ENCODE measurements at regions not wholly inside any gene's neighbourhood (a gene's known extent, or its start where the extent isn't known, plus 50 kb on each side); places are given as distances from the start of the nearest gene placed in this dataset.

DNA sequence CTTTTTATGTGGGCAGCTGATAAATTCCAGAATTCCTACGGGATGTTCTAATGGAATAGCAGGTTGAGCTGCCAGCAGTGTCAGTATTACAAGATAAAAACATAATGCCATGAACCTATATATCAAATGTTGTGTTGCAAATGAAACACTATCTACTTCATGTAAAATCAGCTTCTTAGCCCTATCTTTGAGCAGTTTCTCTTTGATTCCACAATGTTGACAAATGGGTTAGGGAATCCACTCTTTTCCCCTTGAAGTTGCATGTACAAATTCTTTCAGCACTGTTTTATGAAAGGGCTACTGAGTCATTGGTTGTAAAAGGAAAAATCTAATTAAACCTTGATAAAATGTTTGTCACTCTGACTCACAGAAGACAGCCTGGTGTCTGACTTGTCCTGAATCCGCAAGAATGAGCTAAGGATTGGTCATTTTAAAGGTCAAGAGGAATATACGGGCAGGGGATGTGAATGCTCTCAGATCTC lies 950.6 kb upstream of the NUDT12 start:
- H3K27ac ChIP-seq: no peak overlapping the region
- intact Hi-C loops (cut with DNase I; ENCODE audit: low total_unique reads): no loop called here
- no peak overlapping the region for H3K4me3 ChIP-seq
- no peaks in the 10 kb centered on the region for H3K4me1 ChIP-seq
- DNase-seq (no peak), ATAC-seq (no peak)
- TF ChIP-seq, protein P1, sequence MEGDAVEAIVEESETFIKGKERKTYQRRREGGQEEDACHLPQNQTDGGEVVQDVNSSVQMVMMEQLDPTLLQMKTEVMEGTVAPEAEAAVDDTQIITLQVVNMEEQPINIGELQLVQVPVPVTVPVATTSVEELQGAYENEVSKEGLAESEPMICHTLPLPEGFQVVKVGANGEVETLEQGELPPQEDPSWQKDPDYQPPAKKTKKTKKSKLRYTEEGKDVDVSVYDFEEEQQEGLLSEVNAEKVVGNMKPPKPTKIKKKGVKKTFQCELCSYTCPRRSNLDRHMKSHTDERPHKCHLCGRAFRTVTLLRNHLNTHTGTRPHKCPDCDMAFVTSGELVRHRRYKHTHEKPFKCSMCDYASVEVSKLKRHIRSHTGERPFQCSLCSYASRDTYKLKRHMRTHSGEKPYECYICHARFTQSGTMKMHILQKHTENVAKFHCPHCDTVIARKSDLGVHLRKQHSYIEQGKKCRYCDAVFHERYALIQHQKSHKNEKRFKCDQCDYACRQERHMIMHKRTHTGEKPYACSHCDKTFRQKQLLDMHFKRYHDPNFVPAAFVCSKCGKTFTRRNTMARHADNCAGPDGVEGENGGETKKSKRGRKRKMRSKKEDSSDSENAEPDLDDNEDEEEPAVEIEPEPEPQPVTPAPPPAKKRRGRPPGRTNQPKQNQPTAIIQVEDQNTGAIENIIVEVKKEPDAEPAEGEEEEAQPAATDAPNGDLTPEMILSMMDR (IDR thresholded peaks at IDR 0.05 in 4 of 5, conservative IDR thresholded peaks at IDR 0.05 in 1 of 5): no peak
- H3K27me3 ChIP-seq: no peaks in the 10 kb centered on the region
- no peaks in the 10 kb centered on the region for H3K36me3 ChIP-seq
- in situ Hi-C loops (cut with MboI; ENCODE audit: low sequenced_read_pairs in 4 of 4): no loop called here
- H3K9me3 ChIP-seq: no peaks in the 10 kb centered on the region

DNA sequence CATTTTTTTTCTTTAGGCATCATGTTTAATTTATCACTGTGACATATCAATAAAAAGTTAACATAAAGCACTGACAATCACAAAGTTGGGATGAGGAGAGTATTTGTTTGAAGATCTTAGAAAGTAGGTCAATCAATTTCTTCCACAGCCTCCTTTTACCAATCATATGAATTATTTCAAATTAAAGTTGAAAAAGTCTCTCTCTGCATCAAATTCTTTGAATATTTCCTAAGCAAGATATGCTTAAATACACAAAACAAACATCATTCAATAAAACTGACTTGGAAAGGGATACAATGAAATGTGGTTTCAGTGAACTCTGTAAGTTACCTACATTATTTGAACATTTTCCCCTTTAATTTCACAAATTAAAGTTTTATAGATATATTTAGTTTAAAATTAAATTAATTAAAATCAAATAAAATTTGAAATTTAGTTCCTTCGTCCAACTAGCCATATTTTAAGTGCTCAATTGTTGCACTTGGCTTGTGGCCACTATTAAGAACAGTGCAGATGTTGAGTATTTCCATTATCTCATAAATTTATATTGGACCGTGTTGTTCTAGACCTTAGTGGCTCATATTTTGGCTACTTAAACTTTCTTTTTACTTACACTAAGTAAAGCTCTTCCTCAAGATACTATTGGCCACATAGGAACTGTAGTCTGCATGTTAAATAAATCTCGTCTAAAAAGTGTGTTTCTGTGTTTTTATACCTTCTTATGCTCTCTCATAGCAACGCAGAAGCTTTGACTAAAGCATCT lies 949.7 kb upstream of the NUDT12 start:
- in situ Hi-C loops (cut with MboI; ENCODE audit: low sequenced_read_pairs in 4 of 4) (no loop called here), intact Hi-C loops (cut with DNase I; ENCODE audit: low total_unique reads) (no loop called here)
- no peaks in the 10 kb centered on the region for H3K36me3 ChIP-seq
- TF ChIP-seq, protein P1 (IDR thresholded peaks at IDR 0.05 in 4 of 5, conservative IDR thresholded peaks at IDR 0.05 in 1 of 5): no peak
- TF ChIP-seq POLR2A (IDR thresholded peaks at IDR 0.05): no peak
- DNase-seq: no peak
- ATAC-seq: no peak
- H3K4me3 ChIP-seq: no peak overlapping the region
- H3K27ac ChIP-seq: no peak overlapping the region
- no peaks in the 10 kb centered on the region for H3K9me3 ChIP-seq
- no peaks in the 10 kb centered on the region for H3K27me3 ChIP-seq
- no peaks in the 10 kb centered on the region for H3K4me1 ChIP-seq

- H3K9me3 ChIP-seq: no peaks in the 10 kb centered on the region
- no peaks in the 10 kb centered on the region for H3K36me3 ChIP-seq
- in situ Hi-C loops (cut with MboI; ENCODE audit: low sequenced_read_pairs in 4 of 4): no loop called here
- intact Hi-C loops (cut with DNase I; ENCODE audit: low total_unique reads): no loop called here
- no peak overlapping the region for H3K27ac ChIP-seq
- no peaks in the 10 kb centered on the region for H3K27me3 ChIP-seq
- DNase-seq (no peak), ATAC-seq (no peak)
- H3K4me1 ChIP-seq: no peaks in the 10 kb centered on the region
- no peak for TF ChIP-seq POLR2A (IDR thresholded peaks at IDR 0.05)
- TF ChIP-seq, protein P1 (IDR thresholded peaks at IDR 0.05 in 4 of 5, conservative IDR thresholded peaks at IDR 0.05 in 1 of 5): no peak
- H3K4me3 ChIP-seq: no peak overlapping the region
Measured at GRCh38 chr5:104498281-104498680, 935.7 kb upstream of the NUDT12 start.

GRCh38 chr5:104494083-104494482 lies 931.5 kb upstream of the NUDT12 start:
- no peaks in the 10 kb centered on the region for H3K27me3 ChIP-seq
- no peaks in the 10 kb centered on the region for H3K4me1 ChIP-seq
- DNase-seq (no peak), ATAC-seq (no peak)
- in situ Hi-C loops (cut with MboI; ENCODE audit: low sequenced_read_pairs in 4 of 4) (no loop called here), intact Hi-C loops (cut with DNase I; ENCODE audit: low total_unique reads) (no loop called here)
- TF ChIP-seq, protein P1 (IDR thresholded peaks at IDR 0.05 in 4 of 5, conservative IDR thresholded peaks at IDR 0.05 in 1 of 5): no peak
- no peak for TF ChIP-seq POLR2A (IDR thresholded peaks at IDR 0.05)
- no peaks in the 10 kb centered on the region for H3K9me3 ChIP-seq
- H3K36me3 ChIP-seq: no peaks in the 10 kb centered on the region
- H3K27ac ChIP-seq: no peak overlapping the region
- no peak overlapping the region for H3K4me3 ChIP-seq

DNA sequence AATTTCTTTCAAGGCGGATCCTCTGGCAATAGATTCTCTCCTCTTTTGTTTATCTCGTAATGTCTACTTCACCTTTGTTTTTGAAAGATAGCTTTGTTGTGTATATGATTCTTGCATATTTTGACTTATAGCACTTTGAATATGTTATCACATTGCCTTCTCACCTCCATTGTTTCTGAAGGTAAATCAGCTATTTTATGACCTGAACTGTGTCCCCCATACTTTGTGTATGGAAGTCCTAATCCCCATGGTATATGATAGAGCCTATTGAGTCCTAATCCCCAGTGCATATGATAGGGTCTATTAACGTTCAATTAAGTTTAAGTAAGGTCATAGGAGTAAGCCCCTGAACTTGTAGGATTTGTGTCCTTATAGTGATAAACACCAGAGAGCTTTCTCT lies 910.2 kb upstream of the NUDT12 start:
- intact Hi-C loops (cut with DNase I; ENCODE audit: low total_unique reads): no loop called here
- in situ Hi-C loops (cut with MboI; ENCODE audit: low sequenced_read_pairs in 4 of 4): no loop called here
- no peak for DNase-seq

More for the DNA sequence above, 910.2 kb upstream of the NUDT12 start:
- Histone ChIP-seq H3K4me1 (no peaks in the 10 kb centered on the region), H3K36me3 (no peaks in the 10 kb centered on the region), H3K27me3 (no peaks in the 10 kb centered on the region), H3K4me3 (no peak overlapping the region), H3K27ac (no peak overlapping the region), H3K9me3 (no peaks in the 10 kb centered on the region)
- ATAC-seq: no peak
- TF ChIP-seq, protein P1 (IDR thresholded peaks at IDR 0.05 in 4 of 5, conservative IDR thresholded peaks at IDR 0.05 in 1 of 5): no peak
- TF ChIP-seq POLR2A (IDR thresholded peaks at IDR 0.05): no peak
